ENCODE measurements at regions not wholly inside any gene's neighbourhood (a gene's known extent, or its start where the extent isn't known, plus 50 kb on each side); places are given as distances from the start of the nearest gene placed in this dataset.

DNA sequence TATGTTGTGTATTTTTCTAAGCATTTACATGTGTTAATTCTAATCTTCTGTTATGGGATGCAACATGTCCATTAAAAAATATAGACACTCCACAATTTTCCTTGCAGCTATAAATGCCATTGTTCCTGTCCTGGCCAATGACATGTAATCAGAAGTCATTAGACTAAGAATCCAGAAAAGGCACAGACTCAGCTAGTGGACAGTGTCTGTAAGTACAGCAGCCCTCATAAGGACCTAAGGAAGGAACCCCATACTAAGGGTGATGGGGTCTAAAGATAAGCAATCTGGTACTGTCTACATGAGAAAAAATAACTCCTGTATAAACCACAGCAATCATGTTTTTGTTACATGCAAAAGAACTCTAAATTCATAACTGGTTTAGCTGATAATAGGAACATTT is 115.9 kb downstream of the GPR85 start:
- no peaks in the 10 kb centered on the region for H3K79me2 ChIP-seq (ENCODE audit: control insufficient read depth in 1 of 2, insufficient read depth in 2 of 2, low read length in 2 of 2)
- H4K5ac ChIP-seq (ENCODE audit: insufficient read length, low read depth, low read length): no peak overlapping the region
- H3K79me1 ChIP-seq (ENCODE audit: low read depth, low read length): no peaks in the 10 kb centered on the region
- no peak overlapping the region for H2AK5ac ChIP-seq (ENCODE audit: low read depth, low read length)
- no peaks in the 10 kb centered on the region for H3K36me3 ChIP-seq (ENCODE audit: control insufficient read depth in 2 of 4, insufficient read depth in 4 of 4, low read length in 3 of 4)
- no peak for DNase-seq (ENCODE audit: low read depth in 1 of 2, low spot score in 2 of 2)
- H4K91ac ChIP-seq (replicated peaks; ENCODE audit: insufficient read length, low read length): no peak overlapping the region
- no peak overlapping the region for H4K8ac ChIP-seq (ENCODE audit: extremely low read depth, insufficient read depth, low read length)
- no peaks in the 10 kb centered on the region for H4K20me1 ChIP-seq (replicated peaks in 1 of 2; ENCODE audit: control insufficient read depth in 1 of 2, insufficient read depth in 2 of 2, low read length in 2 of 2)
- CTCF ChIA-PET (ENCODE audit: partially characterized antibody): no interaction called here
- no peaks in the 10 kb centered on the region for H3K23me2 ChIP-seq (ENCODE audit: low read depth, low read length)
- no peak overlapping the region for H3K4me3 ChIP-seq (ENCODE audit: extremely low read depth in 1 of 4, insufficient read depth in 2 of 4, low read depth in 3 of 4, low read length in 4 of 4)
- H3K4me1 ChIP-seq (replicated peaks in 1 of 4; ENCODE audit: control insufficient read depth in 3 of 4, insufficient read depth in 4 of 4, low read length in 3 of 4): no peaks in the 10 kb centered on the region
- H3K4me2 ChIP-seq (ENCODE audit: insufficient read depth in 1 of 2, low read depth in 2 of 2, low read length in 2 of 2): no peak overlapping the region
- no peak overlapping the region for H2BK5ac ChIP-seq (ENCODE audit: low read depth, low read length)
- no peak for FAIRE-seq
- no peaks in the 10 kb centered on the region for H3K27me3 ChIP-seq (replicated peaks in 1 of 4; ENCODE audit: control insufficient read depth in 3 of 4, extremely low read depth in 1 of 4, insufficient read depth in 3 of 4, low read length in 3 of 4)
- no peak overlapping the region for H2BK12ac ChIP-seq (ENCODE audit: low read depth, low read length)
- no peaks in the 10 kb centered on the region for H3K9me3 ChIP-seq (ENCODE audit: insufficient read depth in 2 of 2, low read depth in 1 of 2, low read length in 1 of 2)
- no peak overlapping the region for H2BK120ac ChIP-seq (replicated peaks; ENCODE audit: low read depth, low read length)
- no peak overlapping the region for H3K14ac ChIP-seq (ENCODE audit: insufficient read length)
- H3K56ac ChIP-seq (replicated peaks; ENCODE audit: insufficient read length, low read depth, low read length): no peak overlapping the region
- POLR2A ChIA-PET (ENCODE audit: partially characterized antibody): no interaction called here
- no peak overlapping the region for H3K23ac ChIP-seq (ENCODE audit: insufficient read length)
- H3K27ac ChIP-seq (ENCODE audit: low read depth, low read length): no peak overlapping the region
- no peak overlapping the region for H2BK20ac ChIP-seq (ENCODE audit: low read length)
- H3K9ac ChIP-seq (replicated peaks in 1 of 4; ENCODE audit: extremely low read depth in 1 of 4, low read depth in 3 of 4, low read length in 3 of 4): no peak overlapping the region
- H3K18ac ChIP-seq (ENCODE audit: extremely low read depth, low read length): no peak overlapping the region
- H3K4ac ChIP-seq (replicated peaks; ENCODE audit: insufficient read length, low read depth, low read length): no peak overlapping the region
- no peak overlapping the region for H2BK15ac ChIP-seq (ENCODE audit: low read length)
- TF ChIP-seq, protein P1, sequence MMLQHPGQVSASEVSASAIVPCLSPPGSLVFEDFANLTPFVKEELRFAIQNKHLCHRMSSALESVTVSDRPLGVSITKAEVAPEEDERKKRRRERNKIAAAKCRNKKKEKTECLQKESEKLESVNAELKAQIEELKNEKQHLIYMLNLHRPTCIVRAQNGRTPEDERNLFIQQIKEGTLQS (IDR thresholded peaks at IDR 0.05; ENCODE audit: insufficient read depth, low read depth, low read length): no peak
- TF ChIP-seq MAFK (IDR thresholded peaks at IDR 0.05; ENCODE audit: low read depth, low read length): no peak
- no peak for TF ChIP-seq POU5F1 (IDR thresholded peaks at IDR 0.05; ENCODE audit: low read depth, low read length)
- no peak for TF ChIP-seq POLR2A (IDR thresholded peaks at IDR 0.05; ENCODE audit: control extremely low read depth in 1 of 2, low read depth in 2 of 2, low read length in 2 of 2)
- TF ChIP-seq ZNF274 (IDR thresholded peaks at IDR 0.05; ENCODE audit: borderline replicate concordance, extremely low read depth, low read length): no peak
- TF ChIP-seq HDAC6 (IDR thresholded peaks at IDR 0.05; ENCODE audit: low read depth, low read length): no peak
- TF ChIP-seq, protein P2, sequence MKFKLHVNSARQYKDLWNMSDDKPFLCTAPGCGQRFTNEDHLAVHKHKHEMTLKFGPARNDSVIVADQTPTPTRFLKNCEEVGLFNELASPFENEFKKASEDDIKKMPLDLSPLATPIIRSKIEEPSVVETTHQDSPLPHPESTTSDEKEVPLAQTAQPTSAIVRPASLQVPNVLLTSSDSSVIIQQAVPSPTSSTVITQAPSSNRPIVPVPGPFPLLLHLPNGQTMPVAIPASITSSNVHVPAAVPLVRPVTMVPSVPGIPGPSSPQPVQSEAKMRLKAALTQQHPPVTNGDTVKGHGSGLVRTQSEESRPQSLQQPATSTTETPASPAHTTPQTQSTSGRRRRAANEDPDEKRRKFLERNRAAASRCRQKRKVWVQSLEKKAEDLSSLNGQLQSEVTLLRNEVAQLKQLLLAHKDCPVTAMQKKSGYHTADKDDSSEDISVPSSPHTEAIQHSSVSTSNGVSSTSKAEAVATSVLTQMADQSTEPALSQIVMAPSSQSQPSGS (IDR thresholded peaks at IDR 0.05; ENCODE audit: low read length): no peak
- H2AFZ ChIP-seq (ENCODE audit: low read length): no peak overlapping the region
